Stimulated activated CD4-positive, alpha-beta T cell treated with anti-CD3 and anti-CD28 coated beads, Interleukin-4, amount 100 ng/mL, for 48 hours (primary cell): ENCODE measurements at regions not wholly inside any gene's neighbourhood (a gene's known extent, or its start where the extent isn't known, plus 50 kb on each side); places are given as distances from the start of the nearest gene placed in this dataset.

Source experiments
- DNase-seq, 2 donors: peaks; one replicate each; pipeline ENCODE4 v3.0.0-alpha.2; 2020; ENCODE audit warnings: low read depth in 2 of 2

GRCh38 chr9:135254176-135255032, 166.9 kb downstream of the OLFM1 start:
- no peak for DNase-seq

GRCh38 chr9:135255033-135255840, 167.8 kb downstream of the OLFM1 start:
- DNase-seq, result no peak

GRCh38 chr9:135255841-135256580, 168.5 kb downstream of the OLFM1 start:
- no peak for DNase-seq

GRCh38 chr9:135256581-135257354, 169.3 kb downstream of the OLFM1 start:
- DNase-seq, result no peak

- no peak for DNase-seq
Observed at GRCh38 chr9:135258461-135258860, 171.0 kb downstream of the OLFM1 start.

- DNase-seq, result no peak
Observed at GRCh38 chr9:135259273-135259672, 171.8 kb downstream of the OLFM1 start.

- no peak for DNase-seq
Observed at GRCh38 chr9:135260221-135261180, 173.0 kb downstream of the OLFM1 start.

GRCh38 chr9:135262248-135262647, 174.8 kb downstream of the OLFM1 start:
- DNase-seq, result no peak

GRCh38 chr9:135263511-135263910, 176.0 kb downstream of the OLFM1 start:
- DNase-seq, result no peak

GRCh38 chr9:135265931-135266330, 178.5 kb downstream of the OLFM1 start:
- DNase-seq, result no peak

- DNase-seq, result no peak
Observed at GRCh38 chr9:135267191-135267809, 179.8 kb downstream of the OLFM1 start.

GRCh38 chr9:135268031-135268430, 180.6 kb downstream of the OLFM1 start:
- no peak for DNase-seq

GRCh38 chr9:135268981-135269380, 181.5 kb downstream of the OLFM1 start:
- DNase-seq, result no peak

- no peak for DNase-seq
Observed at GRCh38 chr9:135269912-135270830, 182.7 kb downstream of the OLFM1 start.

- DNase-seq, result no peak
Observed at GRCh38 chr9:135271425-135271824, 184.0 kb downstream of the OLFM1 start.

- no peak for DNase-seq
Observed at GRCh38 chr9:135272608-135273007, 185.1 kb downstream of the OLFM1 start.

GRCh38 chr9:135273008-135273407, 185.5 kb downstream of the OLFM1 start:
- DNase-seq, result no peak

GRCh38 chr9:135275163-135275562, 187.7 kb downstream of the OLFM1 start:
- DNase-seq, result no peak
